DOHH2 (cell line): ENCODE measurements at regions not wholly inside any gene's neighbourhood (a gene's known extent, or its start where the extent isn't known, plus 50 kb on each side); places are given as distances from the start of the nearest gene placed in this dataset.

Experiments
- EZH2phosphoT487 ChIP-seq: fragments of 200-600 bp; sonication (generic); IDR thresholded peaks from 2 replicates; pipeline ENCODE4 v1.6.1; 2017; ENCODE audit warnings: borderline replicate concordance, mild to moderate bottlenecking, antibody characterized with exemption, low read length, moderate library complexity, mixed read lengths
- TF ChIP-seq, protein P1 (sequence below): fragments of 200-600 bp; sonication (generic); IDR thresholded peaks from one replicate; pipeline ENCODE4 v1.5.1; 2014; ENCODE audit warnings: antibody characterized with exemption, mild to moderate bottlenecking, low read depth, low read length; ENCODE audit not compliant: poor library complexity, severe bottlenecking

DNA sequence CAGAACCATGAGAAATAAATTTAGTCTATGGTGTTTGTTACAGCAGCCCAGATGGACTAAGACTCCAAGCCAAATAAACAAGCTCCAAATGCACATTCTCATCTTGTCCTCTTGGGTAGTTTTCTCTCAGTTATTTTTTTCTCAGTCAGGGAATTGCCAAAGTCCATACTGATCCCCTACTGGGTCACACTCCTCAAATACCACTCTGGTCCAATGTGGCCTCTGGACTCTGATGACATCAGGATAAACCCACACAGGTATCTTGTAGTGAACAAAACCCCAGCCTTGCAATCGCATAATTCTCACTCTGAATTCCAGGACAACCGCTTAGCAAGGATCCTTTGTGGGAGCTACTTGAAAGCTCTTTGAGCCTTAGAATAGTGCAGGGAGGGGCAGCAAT lies 248.4 kb upstream of the JUN start:
- TF ChIP-seq, protein P1, sequence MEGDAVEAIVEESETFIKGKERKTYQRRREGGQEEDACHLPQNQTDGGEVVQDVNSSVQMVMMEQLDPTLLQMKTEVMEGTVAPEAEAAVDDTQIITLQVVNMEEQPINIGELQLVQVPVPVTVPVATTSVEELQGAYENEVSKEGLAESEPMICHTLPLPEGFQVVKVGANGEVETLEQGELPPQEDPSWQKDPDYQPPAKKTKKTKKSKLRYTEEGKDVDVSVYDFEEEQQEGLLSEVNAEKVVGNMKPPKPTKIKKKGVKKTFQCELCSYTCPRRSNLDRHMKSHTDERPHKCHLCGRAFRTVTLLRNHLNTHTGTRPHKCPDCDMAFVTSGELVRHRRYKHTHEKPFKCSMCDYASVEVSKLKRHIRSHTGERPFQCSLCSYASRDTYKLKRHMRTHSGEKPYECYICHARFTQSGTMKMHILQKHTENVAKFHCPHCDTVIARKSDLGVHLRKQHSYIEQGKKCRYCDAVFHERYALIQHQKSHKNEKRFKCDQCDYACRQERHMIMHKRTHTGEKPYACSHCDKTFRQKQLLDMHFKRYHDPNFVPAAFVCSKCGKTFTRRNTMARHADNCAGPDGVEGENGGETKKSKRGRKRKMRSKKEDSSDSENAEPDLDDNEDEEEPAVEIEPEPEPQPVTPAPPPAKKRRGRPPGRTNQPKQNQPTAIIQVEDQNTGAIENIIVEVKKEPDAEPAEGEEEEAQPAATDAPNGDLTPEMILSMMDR, result no peak
- TF ChIP-seq EZH2phosphoT487, result no peak
